HepG2 (cell line): ENCODE measurements at regions not wholly inside any gene's neighbourhood (a gene's known extent, or its start where the extent isn't known, plus 50 kb on each side); places are given as distances from the start of the nearest gene placed in this dataset.

Experiments
- MEIS1 ChIP-seq: sonication (generic); formaldehyde crosslinking; IDR thresholded peaks from 2 replicates; pipeline ENCODE4 v1.9.0; 2021; ENCODE audit warnings: mild to moderate bottlenecking, missing genetic modification reagents, moderate library complexity, borderline replicate concordance
- TCF7L2 ChIP-seq: IDR thresholded peaks from 2 replicates; pipeline ENCODE4 v1.6.1; 2011; ENCODE audit warnings: mild to moderate bottlenecking, low read depth, low read length, moderate library complexity
- YY1 ChIP-seq: IDR thresholded peaks from 2 replicates; pipeline ENCODE4 v1.6.1; 2011; ENCODE audit warnings: low read length, low read depth, moderate library complexity, mild to moderate bottlenecking; ENCODE audit not compliant: insufficient read depth, insufficient replicate concordance
- TF ChIP-seq, protein P1 (sequence below), 2 experiments: IDR thresholded peaks; 2 replicates each; pipeline ENCODE4 v1.6.1; 2011 to 2012; ENCODE audit warnings: low read length in 2 of 2, borderline replicate concordance in 1 of 2, low read depth in 1 of 2, mild to moderate bottlenecking in 1 of 2, moderate library complexity in 1 of 2

- TF ChIP-seq TCF7L2 (no peak), MEIS1 (CRISPR knock-in tag) (no peak), YY1 (no peak)
- TF ChIP-seq, protein P1, sequence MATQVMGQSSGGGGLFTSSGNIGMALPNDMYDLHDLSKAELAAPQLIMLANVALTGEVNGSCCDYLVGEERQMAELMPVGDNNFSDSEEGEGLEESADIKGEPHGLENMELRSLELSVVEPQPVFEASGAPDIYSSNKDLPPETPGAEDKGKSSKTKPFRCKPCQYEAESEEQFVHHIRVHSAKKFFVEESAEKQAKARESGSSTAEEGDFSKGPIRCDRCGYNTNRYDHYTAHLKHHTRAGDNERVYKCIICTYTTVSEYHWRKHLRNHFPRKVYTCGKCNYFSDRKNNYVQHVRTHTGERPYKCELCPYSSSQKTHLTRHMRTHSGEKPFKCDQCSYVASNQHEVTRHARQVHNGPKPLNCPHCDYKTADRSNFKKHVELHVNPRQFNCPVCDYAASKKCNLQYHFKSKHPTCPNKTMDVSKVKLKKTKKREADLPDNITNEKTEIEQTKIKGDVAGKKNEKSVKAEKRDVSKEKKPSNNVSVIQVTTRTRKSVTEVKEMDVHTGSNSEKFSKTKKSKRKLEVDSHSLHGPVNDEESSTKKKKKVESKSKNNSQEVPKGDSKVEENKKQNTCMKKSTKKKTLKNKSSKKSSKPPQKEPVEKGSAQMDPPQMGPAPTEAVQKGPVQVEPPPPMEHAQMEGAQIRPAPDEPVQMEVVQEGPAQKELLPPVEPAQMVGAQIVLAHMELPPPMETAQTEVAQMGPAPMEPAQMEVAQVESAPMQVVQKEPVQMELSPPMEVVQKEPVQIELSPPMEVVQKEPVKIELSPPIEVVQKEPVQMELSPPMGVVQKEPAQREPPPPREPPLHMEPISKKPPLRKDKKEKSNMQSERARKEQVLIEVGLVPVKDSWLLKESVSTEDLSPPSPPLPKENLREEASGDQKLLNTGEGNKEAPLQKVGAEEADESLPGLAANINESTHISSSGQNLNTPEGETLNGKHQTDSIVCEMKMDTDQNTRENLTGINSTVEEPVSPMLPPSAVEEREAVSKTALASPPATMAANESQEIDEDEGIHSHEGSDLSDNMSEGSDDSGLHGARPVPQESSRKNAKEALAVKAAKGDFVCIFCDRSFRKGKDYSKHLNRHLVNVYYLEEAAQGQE (IDR thresholded peaks at IDR 0.05; ENCODE audit: borderline replicate concordance in 1 of 2, low read depth in 1 of 2, low read length in 2 of 2): no peak
Observed at GRCh38 chr13:50276550-50276949, 261.3 kb downstream of the KCNRG start.
